ENCODE measurements at regions not wholly inside any gene's neighbourhood (a gene's known extent, or its start where the extent isn't known, plus 50 kb on each side); places are given as distances from the start of the nearest gene placed in this dataset.

GRCh38 chr3:33919312-33920120 lies 121.1 kb downstream of the PDCD6IP start:
- no peak for TF ChIP-seq CTCF (conservative IDR thresholded peaks at IDR 0.05; ENCODE audit: low read depth, low read length)
- no peak for DNase-seq (ENCODE audit: low read depth)
- no peak overlapping the region for H3K4me3 ChIP-seq (ENCODE audit: low read depth, low read length)

- DNase-seq (ENCODE audit: low read depth), result no peak
- H3K4me3 ChIP-seq (ENCODE audit: low read depth, low read length), result no peak overlapping the region
- TF ChIP-seq CTCF (conservative IDR thresholded peaks at IDR 0.05; ENCODE audit: low read depth, low read length), result no peak
Observed at GRCh38 chr3:33920511-33920910, 122.1 kb downstream of the PDCD6IP start.

- no peak for DNase-seq (ENCODE audit: low read depth)
- TF ChIP-seq CTCF (conservative IDR thresholded peaks at IDR 0.05; ENCODE audit: low read depth, low read length), result no peak
- H3K4me3 ChIP-seq (ENCODE audit: low read depth, low read length), result no peak overlapping the region
Observed at GRCh38 chr3:33921608-33922007, 123.2 kb downstream of the PDCD6IP start.

- no peak overlapping the region for H3K4me3 ChIP-seq (ENCODE audit: low read depth, low read length)
- TF ChIP-seq CTCF (conservative IDR thresholded peaks at IDR 0.05; ENCODE audit: low read depth, low read length), result no peak
- no peak for DNase-seq (ENCODE audit: low read depth)
Observed at GRCh38 chr3:33926998-33927605, 128.7 kb downstream of the PDCD6IP start.

GRCh38 chr3:33929813-33930212 lies 131.4 kb downstream of the PDCD6IP start:
- no peak for TF ChIP-seq CTCF (conservative IDR thresholded peaks at IDR 0.05; ENCODE audit: low read depth, low read length)
- no peak for DNase-seq (ENCODE audit: low read depth)
- H3K4me3 ChIP-seq (ENCODE audit: low read depth, low read length), result no peak overlapping the region

- TF ChIP-seq CTCF (conservative IDR thresholded peaks at IDR 0.05; ENCODE audit: low read depth, low read length), result no peak
- H3K4me3 ChIP-seq (ENCODE audit: low read depth, low read length), result no peak overlapping the region
- DNase-seq (ENCODE audit: low read depth), result no peak
Observed at GRCh38 chr3:33931512-33931911, 133.1 kb downstream of the PDCD6IP start.
